IPS-18a (cell line): ENCODE measurements at regions not wholly inside any gene's neighbourhood (a gene's known extent, or its start where the extent isn't known, plus 50 kb on each side); places are given as distances from the start of the nearest gene placed in this dataset.
A peak's percentile ranks its signal among the peaks of the same experiment; 100 is the strongest.
"Not testable (repeated sequence)": the region's sequence is repeated elsewhere in the genome, so short reads cannot be mapped to it uniquely, and the experiment has no call there.

Experiments used
- H3K27ac ChIP-seq: one replicate; pipeline ENCODE4 v1.5.1; 2013; ENCODE audit warnings: low read length
- H3K27me3 ChIP-seq: one replicate; pipeline ENCODE4 v1.6.1; 2013; ENCODE audit warnings: mild to moderate bottlenecking, low read length; ENCODE audit not compliant: control insufficient read depth, insufficient read depth
- H3K36me3 ChIP-seq: one replicate; pipeline ENCODE4 v1.6.1; 2013; ENCODE audit warnings: low read depth, low read length; ENCODE audit not compliant: control insufficient read depth
- H3K4me1 ChIP-seq: one replicate; pipeline ENCODE4 v1.6.1; 2013; ENCODE audit warnings: low read depth, low read length; ENCODE audit not compliant: control insufficient read depth
- H3K4me3 ChIP-seq: one replicate; pipeline ENCODE4 v1.5.1; 2013; ENCODE audit warnings: low read length
- H3K9ac ChIP-seq: one replicate; pipeline ENCODE4 v1.6.1; 2013; ENCODE audit warnings: mild to moderate bottlenecking, low read length, moderate library complexity
- H3K9me3 ChIP-seq: one replicate; pipeline ENCODE4 v1.6.1; 2013; ENCODE audit warnings: low read depth, low read length; ENCODE audit not compliant: control insufficient read depth

DNA sequence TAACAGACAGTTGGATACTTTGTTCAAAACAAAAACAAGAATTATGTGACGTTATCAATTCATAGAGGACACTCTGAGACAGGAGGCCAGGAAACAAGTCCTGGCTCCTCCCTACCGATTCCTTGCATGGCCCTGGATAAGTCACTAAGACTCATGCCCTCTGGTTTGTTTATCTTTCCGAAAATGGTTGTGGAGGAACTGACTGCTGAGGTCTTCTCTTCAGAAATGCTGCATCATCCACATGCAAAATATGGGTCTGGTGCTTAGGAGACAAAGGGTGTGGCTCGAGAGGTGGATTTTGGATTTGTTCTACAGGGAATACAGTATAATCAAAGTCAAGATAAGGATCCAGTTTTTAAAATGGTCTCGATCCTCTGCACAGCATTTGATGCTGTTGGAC is 130.9 kb downstream of the RELL1 start:
- Histone ChIP-seq H3K27ac (no peak overlapping the region), H3K9me3 (no peaks in the 10 kb centered on the region), H3K4me1 (no peaks in the 10 kb centered on the region), H3K9ac (no peak overlapping the region), H3K27me3 (no peaks in the 10 kb centered on the region), H3K4me3 (no peak overlapping the region), H3K36me3 (no peaks in the 10 kb centered on the region)

DNA sequence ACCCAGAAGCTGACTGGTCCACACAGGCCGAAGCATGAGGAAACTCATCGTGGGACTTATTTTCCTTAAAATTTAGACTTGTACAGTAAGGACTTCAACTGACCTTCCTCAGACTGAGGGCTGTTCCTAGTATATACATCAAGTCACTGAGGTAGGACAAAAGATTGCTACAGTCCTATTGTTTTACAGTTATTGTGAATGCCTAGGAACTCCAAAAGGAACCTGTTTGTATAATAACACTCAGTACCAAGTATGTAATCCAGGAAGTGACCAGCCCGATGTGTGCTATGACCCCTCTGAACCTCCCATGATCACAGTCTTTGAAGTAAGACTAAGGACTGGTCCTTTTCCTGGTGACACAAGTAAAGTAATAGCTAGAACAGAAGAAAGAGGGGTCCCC is 136.3 kb downstream of the RELL1 start:
- H3K4me3 ChIP-seq, H3K27me3 ChIP-seq, H3K4me1 ChIP-seq, H3K9ac ChIP-seq, H3K9me3 ChIP-seq, H3K27ac ChIP-seq, H3K36me3 ChIP-seq: not testable (repeated sequence)

DNA sequence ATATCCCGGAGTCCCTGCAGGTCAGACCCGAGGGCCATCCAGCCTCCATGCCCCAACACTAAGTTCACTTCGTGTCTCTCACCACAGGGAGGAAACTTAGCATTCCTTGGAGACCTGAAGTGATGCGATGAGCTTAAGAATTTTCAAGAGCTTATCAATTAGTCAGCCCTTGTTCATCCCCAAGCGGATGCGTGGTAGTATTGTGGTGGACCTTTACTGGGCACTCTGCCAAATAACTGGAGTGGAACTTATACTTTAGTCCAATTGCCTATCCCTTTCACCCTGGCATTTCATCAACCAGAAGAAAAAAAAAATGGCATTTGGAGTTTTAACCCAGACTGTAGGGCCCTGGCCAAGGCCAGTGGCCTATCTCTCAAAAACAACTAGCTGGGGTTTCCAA is 137.1 kb downstream of the RELL1 start:
- H3K4me1 ChIP-seq, result no peaks in the 10 kb centered on the region
- H3K27ac ChIP-seq, result no peak overlapping the region
- no peak overlapping the region for H3K9ac ChIP-seq
- no peaks in the 10 kb centered on the region for H3K27me3 ChIP-seq
- no peaks in the 10 kb centered on the region for H3K36me3 ChIP-seq
- no peaks in the 10 kb centered on the region for H3K9me3 ChIP-seq
- no peak overlapping the region for H3K4me3 ChIP-seq

DNA sequence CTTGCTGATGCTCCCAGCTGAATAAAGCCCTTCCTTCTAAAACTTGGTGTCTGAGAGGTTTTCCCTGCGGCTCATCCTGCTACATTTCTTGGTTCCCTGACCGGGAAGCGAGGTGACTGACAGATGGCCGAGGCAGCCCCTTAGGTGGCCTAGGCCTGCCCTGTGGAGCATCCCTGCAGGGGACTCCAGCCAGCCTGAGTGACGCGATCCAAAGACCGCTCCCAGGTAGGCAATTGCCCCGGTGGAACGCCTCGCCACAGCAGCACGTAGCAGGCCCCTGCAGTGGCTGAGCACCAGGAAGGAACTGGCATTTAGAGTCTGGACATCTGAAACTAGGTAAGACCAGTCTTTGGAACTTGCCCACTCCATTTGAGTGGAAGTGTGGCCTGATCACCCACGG is 139.6 kb downstream of the RELL1 start:
- Histone ChIP-seq H3K9ac (no peak overlapping the region), H3K27me3 (no peaks in the 10 kb centered on the region), H3K36me3 (no peaks in the 10 kb centered on the region), H3K4me1 (peaks cover 5% of the 10 kb centered on the region), H3K4me3 (no peak overlapping the region), H3K9me3 (no peaks in the 10 kb centered on the region), H3K27ac (no peak overlapping the region)

DNA sequence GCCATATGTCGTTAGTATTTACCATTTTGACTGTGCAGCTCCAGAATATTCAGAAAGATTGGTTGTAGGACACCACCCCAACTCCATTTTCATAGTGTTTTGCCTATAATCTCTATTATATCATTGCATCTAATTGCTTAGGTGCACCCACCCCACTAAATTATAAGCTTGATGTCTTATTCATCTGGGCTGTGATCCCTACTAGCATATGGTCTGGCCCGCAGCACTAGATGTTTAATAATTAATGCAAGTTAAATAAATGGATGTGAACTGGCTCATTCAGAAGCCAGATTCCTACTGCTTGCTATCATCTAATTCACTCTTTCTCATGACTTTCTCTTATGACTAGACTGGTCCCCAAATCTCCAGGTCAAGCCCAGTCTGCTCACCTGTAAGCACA is 143.5 kb downstream of the RELL1 start:
- Histone ChIP-seq H3K27me3 (no peaks in the 10 kb centered on the region), H3K9ac (no peak overlapping the region), H3K4me1 (peaks cover 31% of the 10 kb centered on the region), H3K4me3 (no peak overlapping the region), H3K9me3 (no peaks in the 10 kb centered on the region), H3K27ac (no peak overlapping the region), H3K36me3 (no peaks in the 10 kb centered on the region)

DNA sequence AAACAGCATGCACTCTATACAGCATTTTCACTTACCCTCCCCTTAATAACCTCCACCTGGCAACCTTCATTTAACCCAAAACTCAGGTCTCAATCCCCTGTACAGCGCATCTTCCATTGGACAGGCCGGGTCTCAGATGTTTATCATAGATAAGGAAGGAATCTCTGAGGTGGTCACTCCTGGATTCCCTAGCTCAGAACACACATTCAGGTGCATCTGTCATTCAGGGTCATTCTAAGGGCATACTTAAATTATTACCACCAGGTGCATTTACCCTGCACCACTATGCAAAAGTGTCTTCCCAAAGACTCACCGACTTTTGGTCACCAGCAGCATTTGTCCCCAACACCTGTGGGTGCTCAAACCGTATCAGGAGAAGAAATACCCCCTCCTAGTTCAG is 144.2 kb downstream of the RELL1 start:
- no peaks in the 10 kb centered on the region for H3K9me3 ChIP-seq
- H3K4me3 ChIP-seq, result no peak overlapping the region
- H3K9ac ChIP-seq, result no peak overlapping the region
- no peaks in the 10 kb centered on the region for H3K36me3 ChIP-seq
- no peak overlapping the region for H3K27ac ChIP-seq
- H3K27me3 ChIP-seq, result no peaks in the 10 kb centered on the region
- H3K4me1 ChIP-seq, result peaks cover 31% of the 10 kb centered on the region

DNA sequence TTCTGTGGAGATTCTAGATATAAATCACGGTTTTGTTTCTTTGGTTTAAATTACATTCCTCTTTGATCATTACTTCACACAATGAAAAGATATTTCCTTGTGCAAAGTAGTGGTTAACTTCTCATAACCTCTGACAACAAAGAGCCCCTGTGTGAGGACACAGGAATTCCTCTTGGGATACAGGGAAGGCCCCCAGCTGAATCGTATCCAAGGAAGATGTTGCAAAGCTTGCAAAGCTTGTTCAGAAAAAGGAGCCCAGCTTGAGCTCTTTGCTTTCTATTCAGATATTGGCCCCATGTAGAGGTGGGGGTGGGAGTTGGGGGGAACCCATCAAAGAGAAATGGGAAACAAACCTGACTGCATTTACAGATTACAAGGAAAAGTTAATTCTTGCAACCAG is 145.7 kb downstream of the RELL1 start:
- Histone ChIP-seq H3K4me1 (peaks cover 31% of the 10 kb centered on the region), H3K9ac (no peak overlapping the region), H3K27ac (no peak overlapping the region), H3K27me3 (no peaks in the 10 kb centered on the region), H3K4me3 (peak overlapping the region; percentile 37), H3K9me3 (no peaks in the 10 kb centered on the region), H3K36me3 (no peaks in the 10 kb centered on the region)

DNA sequence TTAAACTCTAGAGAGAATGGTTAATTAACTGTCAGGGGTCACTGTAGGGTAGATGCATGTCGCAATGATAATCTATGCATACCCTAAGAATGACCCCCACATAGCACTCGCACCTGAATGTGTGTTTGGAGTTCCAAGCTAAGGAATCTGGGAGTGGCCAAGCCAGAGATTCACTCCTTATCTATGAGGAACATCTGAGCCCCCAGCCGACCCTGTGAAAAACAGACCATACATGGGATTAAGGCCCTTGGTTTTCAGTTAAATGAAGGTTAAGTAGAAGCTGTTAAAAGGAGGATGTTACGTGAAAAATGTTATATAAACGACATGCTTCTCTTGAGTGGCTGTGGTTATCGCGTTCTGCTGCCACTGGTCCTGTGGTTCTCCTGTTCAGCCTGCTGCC is 147.2 kb downstream of the RELL1 start:
- no peaks in the 10 kb centered on the region for H3K27me3 ChIP-seq
- H3K4me1 ChIP-seq, result peaks cover 31% of the 10 kb centered on the region

DNA sequence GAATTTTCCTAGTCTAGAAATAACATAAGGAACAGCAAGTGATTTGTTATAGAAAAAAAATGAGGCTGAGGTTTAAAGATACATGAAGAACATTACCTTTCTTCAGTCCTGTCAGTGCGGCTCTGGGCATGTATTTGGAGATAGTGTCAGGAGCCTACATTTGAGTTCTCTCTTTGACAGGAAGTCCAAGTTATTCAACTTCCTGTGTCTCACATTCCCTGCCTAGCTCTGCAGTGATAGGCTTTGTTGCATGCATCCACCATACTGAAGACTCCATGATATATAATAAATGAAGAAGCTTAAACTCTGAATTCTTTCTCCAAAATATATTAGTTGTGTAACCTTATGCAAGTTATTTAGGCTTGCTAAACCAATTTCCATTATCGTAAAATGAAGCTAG is 148.7 kb downstream of the RELL1 start:
- H3K36me3 ChIP-seq, result no peaks in the 10 kb centered on the region
- no peaks in the 10 kb centered on the region for H3K9me3 ChIP-seq
- no peak overlapping the region for H3K9ac ChIP-seq
- H3K4me1 ChIP-seq, result peaks cover 31% of the 10 kb centered on the region
- no peak overlapping the region for H3K27ac ChIP-seq
- H3K4me3 ChIP-seq, result no peak overlapping the region
- no peaks in the 10 kb centered on the region for H3K27me3 ChIP-seq

More for the DNA sequence above, 147.2 kb downstream of the RELL1 start:
- Histone ChIP-seq H3K9ac (no peak overlapping the region), H3K9me3 (no peaks in the 10 kb centered on the region), H3K27ac (no peak overlapping the region), H3K4me3 (no peak overlapping the region), H3K36me3 (no peaks in the 10 kb centered on the region)

DNA sequence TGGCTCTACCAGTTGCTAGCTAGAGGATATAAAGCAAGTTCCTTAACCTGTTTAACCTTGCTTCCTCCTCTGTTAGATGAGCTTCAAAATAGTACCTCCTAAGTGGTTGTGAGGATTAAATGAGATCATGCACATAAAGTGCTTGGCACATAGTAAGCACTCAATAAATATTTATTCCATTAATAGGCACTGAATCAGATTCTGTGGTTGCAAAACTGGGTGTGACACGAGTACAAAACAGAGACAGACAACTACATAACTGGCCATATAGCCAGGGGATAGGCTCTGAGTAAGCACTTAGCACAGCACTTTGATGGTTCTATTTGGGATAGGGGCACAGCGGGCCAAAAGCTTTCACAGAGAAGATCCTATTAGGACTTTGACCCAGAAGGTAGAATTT is 150.3 kb downstream of the RELL1 start:
- H3K9me3 ChIP-seq, result no peaks in the 10 kb centered on the region
- no peaks in the 10 kb centered on the region for H3K27me3 ChIP-seq
- H3K36me3 ChIP-seq, result no peaks in the 10 kb centered on the region
- peaks cover 18% of the 10 kb centered on the region for H3K4me1 ChIP-seq
- no peak overlapping the region for H3K9ac ChIP-seq
- no peak overlapping the region for H3K27ac ChIP-seq
- no peak overlapping the region for H3K4me3 ChIP-seq

DNA sequence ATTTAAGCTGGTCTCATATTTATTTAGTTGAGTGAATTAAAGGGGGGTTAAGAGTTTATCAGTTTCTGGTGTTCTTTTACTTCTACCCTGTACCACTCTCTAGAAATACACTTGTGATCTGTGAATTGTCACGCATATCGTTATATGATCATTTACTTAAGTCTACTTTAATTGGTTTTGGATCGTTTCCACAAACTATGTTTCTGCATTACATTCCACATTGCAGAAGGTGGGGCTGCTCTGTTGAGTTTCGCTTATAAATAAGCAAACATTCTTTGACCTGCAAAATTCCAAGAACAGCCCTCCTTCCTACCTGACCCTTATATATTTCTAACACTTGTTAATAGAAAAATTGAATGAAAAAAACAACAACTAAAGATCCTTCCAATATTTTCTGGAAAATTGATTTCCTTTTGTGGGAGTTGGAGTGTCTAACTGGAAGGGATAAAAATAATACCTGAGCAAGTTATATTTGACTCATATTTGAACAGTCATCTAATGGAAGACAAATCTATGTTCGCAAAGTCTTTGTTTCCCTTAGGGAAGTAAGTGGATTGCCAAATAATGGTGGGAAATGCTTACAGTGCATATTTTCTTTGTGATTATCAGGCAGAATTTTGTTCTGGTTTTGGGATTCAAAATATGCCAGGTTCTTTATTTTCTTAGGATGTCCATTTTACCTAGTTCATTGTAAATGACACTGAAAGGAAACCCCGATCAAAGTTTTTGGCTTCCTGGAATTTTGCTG is 152.7 kb downstream of the RELL1 start:
- H3K36me3 ChIP-seq, result no peaks in the 10 kb centered on the region
- H3K4me1 ChIP-seq, result no peaks in the 10 kb centered on the region
- no peaks in the 10 kb centered on the region for H3K27me3 ChIP-seq
- no peaks in the 10 kb centered on the region for H3K9me3 ChIP-seq
- H3K4me3 ChIP-seq, result no peak overlapping the region
- H3K27ac ChIP-seq, result no peak overlapping the region
- no peak overlapping the region for H3K9ac ChIP-seq

DNA sequence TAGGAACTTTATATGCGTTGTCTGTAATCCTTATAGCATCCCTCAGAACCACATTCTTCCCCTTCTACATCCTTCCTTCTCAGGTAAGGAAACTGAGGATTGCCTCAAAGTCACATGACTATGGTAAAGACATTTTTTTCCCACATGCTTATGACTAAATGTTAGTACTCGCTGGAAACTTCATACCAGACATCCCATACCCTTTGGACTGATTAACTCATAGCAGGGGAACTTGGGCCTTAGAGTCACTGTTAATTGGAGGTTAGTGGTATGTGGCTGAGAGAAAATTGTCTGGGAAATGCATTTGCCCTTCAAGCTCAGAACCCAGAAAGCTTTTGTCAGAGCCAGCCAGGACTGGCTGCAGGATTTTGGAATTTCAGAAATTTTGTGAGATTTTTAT is 155.0 kb downstream of the RELL1 start:
- Histone ChIP-seq H3K27ac (no peak overlapping the region), H3K27me3 (no peaks in the 10 kb centered on the region), H3K4me1 (no peaks in the 10 kb centered on the region), H3K9me3 (no peaks in the 10 kb centered on the region), H3K9ac (no peak overlapping the region), H3K4me3 (no peak overlapping the region), H3K36me3 (no peaks in the 10 kb centered on the region)
